PC-3 (cell line): ENCODE measurements at regions not wholly inside any gene's neighbourhood (a gene's known extent, or its start where the extent isn't known, plus 50 kb on each side); places are given as distances from the start of the nearest gene placed in this dataset.

Experiments
- EZH2phosphoT487 ChIP-seq: fragments of 300-600 bp; sonication (generic); IDR thresholded peaks from 2 replicates; pipeline ENCODE4 v1.6.1; 2018; ENCODE audit warnings: mild to moderate bottlenecking, antibody characterized with exemption, low read length, borderline replicate concordance
- TF ChIP-seq, protein P1 (sequence below): fragments of 300-600 bp; sonication (generic); conservative IDR thresholded peaks from 2 replicates; pipeline ENCODE4 v1.5.1; 2017; ENCODE audit warnings: antibody characterized with exemption, low read depth, mild to moderate bottlenecking, low read length

DNA sequence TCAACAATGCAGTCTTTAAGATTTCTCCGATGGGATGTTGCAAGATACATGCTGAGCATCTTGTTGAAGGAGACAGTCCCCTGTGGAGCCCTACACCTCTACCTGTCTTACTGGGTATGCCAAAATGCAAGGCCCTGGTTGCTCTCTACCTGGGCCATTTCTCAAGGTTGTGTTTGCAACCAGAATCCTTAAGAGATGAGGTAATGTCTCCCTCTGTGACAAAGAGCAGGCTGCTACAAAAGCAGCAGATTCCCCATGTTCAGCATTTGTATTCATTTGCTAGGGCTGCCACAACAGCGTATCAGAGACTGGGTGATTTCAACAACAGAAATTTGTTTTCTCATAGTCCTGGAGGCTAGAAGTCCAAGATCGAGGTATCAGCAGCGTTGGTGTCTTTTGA is 138.4 kb upstream of the RPS23 start:
- TF ChIP-seq, protein P1, sequence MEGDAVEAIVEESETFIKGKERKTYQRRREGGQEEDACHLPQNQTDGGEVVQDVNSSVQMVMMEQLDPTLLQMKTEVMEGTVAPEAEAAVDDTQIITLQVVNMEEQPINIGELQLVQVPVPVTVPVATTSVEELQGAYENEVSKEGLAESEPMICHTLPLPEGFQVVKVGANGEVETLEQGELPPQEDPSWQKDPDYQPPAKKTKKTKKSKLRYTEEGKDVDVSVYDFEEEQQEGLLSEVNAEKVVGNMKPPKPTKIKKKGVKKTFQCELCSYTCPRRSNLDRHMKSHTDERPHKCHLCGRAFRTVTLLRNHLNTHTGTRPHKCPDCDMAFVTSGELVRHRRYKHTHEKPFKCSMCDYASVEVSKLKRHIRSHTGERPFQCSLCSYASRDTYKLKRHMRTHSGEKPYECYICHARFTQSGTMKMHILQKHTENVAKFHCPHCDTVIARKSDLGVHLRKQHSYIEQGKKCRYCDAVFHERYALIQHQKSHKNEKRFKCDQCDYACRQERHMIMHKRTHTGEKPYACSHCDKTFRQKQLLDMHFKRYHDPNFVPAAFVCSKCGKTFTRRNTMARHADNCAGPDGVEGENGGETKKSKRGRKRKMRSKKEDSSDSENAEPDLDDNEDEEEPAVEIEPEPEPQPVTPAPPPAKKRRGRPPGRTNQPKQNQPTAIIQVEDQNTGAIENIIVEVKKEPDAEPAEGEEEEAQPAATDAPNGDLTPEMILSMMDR, result no peak
- no peak for TF ChIP-seq EZH2phosphoT487
